HCT116 (cell line): ENCODE measurements at regions not wholly inside any gene's neighbourhood (a gene's known extent, or its start where the extent isn't known, plus 50 kb on each side); places are given as distances from the start of the nearest gene placed in this dataset.

Experiments
- ATAC-seq: fragments of 200-7000 bp; cut with Tn5 transposase; 2 replicates; pipeline ENCODE4 v1.9.1; 2020; ENCODE audit warnings: mild to moderate bottlenecking, moderate library complexity
- BruUV-seq: library from RNA; stranded (reverse); fragments of 400-500 nt; replicated peaks from 2 replicates; lab custom pipeline; 2021; lab: Mats Ljungman, UMichigan
- CTCF ChIA-PET: fragments of 300-600 bp; sonication (Branson Sonifier 250); formaldehyde crosslinking; loops from one replicate; lab custom pipeline; 2021; ENCODE audit warnings: antibody characterized with exemption; lab: Charles Lee
- POLR2A ChIA-PET: fragments of 300-600, 350-600 bp; sonication (Branson Sonifier 250); formaldehyde crosslinking; loops from one replicate; lab custom pipeline; 2021; ENCODE audit warnings: antibody characterized with exemption; lab: Charles Lee
- RAD21 ChIA-PET, 2 experiments: fragments of 300-600 bp; sonication (Branson Sonifier 250); formaldehyde crosslinking; loops; one replicate each; lab custom pipeline; 2023; ENCODE audit warnings: low total read pairs in 2 of 2; ENCODE audit not compliant: uncharacterized antibody in 2 of 2, unreplicated experiment in 2 of 2, low non-redundant PET in 1 of 2; lab: Charles Lee
- DNase-seq: peaks from one replicate; pipeline ENCODE4 v3.0.0-alpha.2; 2010; ENCODE audit warnings: low read depth, low spot score
- H2AFZ ChIP-seq: fragments of 200-600 bp; shearing (Covaris generic), sonication (generic); 2 replicates; pipeline ENCODE4 v1.6.1; 2017; ENCODE audit warnings: low read depth, mixed run types, mixed read lengths, antibody characterized with exemption, low read length; ENCODE audit not compliant: poor library complexity, severe bottlenecking
- H3K27ac ChIP-seq: 2 replicates; pipeline ENCODE4 v1.5.1; 2012; ENCODE audit warnings: low read depth, low read length
- H3K27me3 ChIP-seq: fragments of 200-600 bp; sonication (generic); 2 replicates; pipeline ENCODE4 v1.6.1; 2016; ENCODE audit warnings: mixed run types, low read length, mixed read lengths; ENCODE audit not compliant: insufficient read depth
- H3K36me3 ChIP-seq, 2 experiments: fragments of 200-500 bp in 1 of 2; fragments of 200-600 bp in 1 of 2; sonication (Bioruptor generic) in 1 of 2; sonication (generic) in 1 of 2; 2 replicates each; pipeline versions ENCODE4 v1.5.1 to v1.6.1; 2014 to 2016; ENCODE audit warnings: low read length in 2 of 2, inconsistent platforms in 1 of 2, mixed read lengths in 1 of 2, mixed run types in 1 of 2; ENCODE audit not compliant: insufficient read depth in 2 of 2, control insufficient read depth in 1 of 2
- H3K4me1 ChIP-seq, 2 experiments: fragments of 200-600 bp in 1 of 2; sonication (generic) in 1 of 2; 2 replicates each; pipeline versions ENCODE4 v1.5.1 to v1.6.1; 2012 to 2017; ENCODE audit warnings: low read length in 2 of 2, inconsistent platforms in 1 of 2, mild to moderate bottlenecking in 1 of 2, mixed read lengths in 1 of 2, mixed run types in 1 of 2, moderate library complexity in 1 of 2; ENCODE audit not compliant: insufficient read depth in 2 of 2, control insufficient read depth in 1 of 2
- H3K4me2 ChIP-seq: fragments of 200-600 bp; sonication (generic); 2 replicates; pipeline ENCODE4 v1.6.1; 2017; ENCODE audit warnings: mixed run types, low read length, mixed read lengths
- H3K4me3 ChIP-seq, 2 experiments: fragments of 200-600 bp in 1 of 2; sonication (generic) in 1 of 2; replicated peaks in 1 of 2; 2 replicates each; pipeline ENCODE4 v1.5.1; 2011 to 2016; ENCODE audit warnings: low read length in 2 of 2, control low read depth in 1 of 2, low read depth in 1 of 2, mild to moderate bottlenecking in 1 of 2, mixed read lengths in 1 of 2, mixed run types in 1 of 2
- H3K79me2 ChIP-seq: fragments of 200-600 bp; sonication (generic); 2 replicates; pipeline ENCODE4 v1.6.1; 2017; ENCODE audit warnings: mild to moderate bottlenecking, mixed run types, low read length, moderate library complexity, mixed read lengths; ENCODE audit not compliant: insufficient read depth
- H3K9ac ChIP-seq: fragments of 200-600 bp; sonication (generic); 2 replicates; pipeline ENCODE4 v1.6.1; 2016; ENCODE audit warnings: low read length, mixed read lengths
- H3K9me2 ChIP-seq: fragments of 200-600 bp; sonication (generic), shearing (Covaris generic); 2 replicates; pipeline ENCODE4 v1.6.1; 2017; ENCODE audit warnings: mixed run types, mild to moderate bottlenecking, moderate library complexity; ENCODE audit not compliant: insufficient read depth
- H3K9me3 ChIP-seq, 2 experiments: fragments of 200-500 bp in 1 of 2; fragments of 200-600 bp in 1 of 2; sonication (Bioruptor generic) in 1 of 2; sonication (generic) in 1 of 2; 2 replicates each; pipeline ENCODE4 v1.6.1; 2014 to 2017; ENCODE audit warnings: low read length in 2 of 2, mixed read lengths in 2 of 2, inconsistent platforms in 1 of 2, low read depth in 1 of 2, mild to moderate bottlenecking in 1 of 2, mixed run types in 1 of 2, moderate library complexity in 1 of 2; ENCODE audit not compliant: control insufficient read depth in 1 of 2, insufficient read depth in 1 of 2
- H4K20me1 ChIP-seq: fragments of 200-600 bp; sonication (generic), shearing (Covaris generic); 2 replicates; pipeline ENCODE4 v1.6.1; 2017; ENCODE audit warnings: mixed run types, mild to moderate bottlenecking, moderate library complexity; ENCODE audit not compliant: insufficient read depth
- CBX3 ChIP-seq: IDR thresholded peaks from 2 replicates; pipeline ENCODE4 v1.6.1; 2012; ENCODE audit warnings: low read depth
- CEBPB ChIP-seq: IDR thresholded peaks from 2 replicates; pipeline ENCODE4 v1.6.1; 2012; ENCODE audit warnings: low read depth
- CTCF ChIP-seq, 3 experiments: fragments of 200-600 bp in 1 of 3; sonication (generic) in 1 of 3; IDR thresholded peaks in 2 of 3; conservative IDR thresholded peaks in 1 of 3; 2 replicates each; pipeline ENCODE4 v1.5.1; 2012 to 2017; ENCODE audit warnings: low read depth in 2 of 3, low read length in 2 of 3, antibody characterized with exemption in 1 of 3, borderline replicate concordance in 1 of 3, control low read depth in 1 of 3, mild to moderate bottlenecking in 1 of 3, mixed read lengths in 1 of 3, mixed run types in 1 of 3, moderate library complexity in 1 of 3; ENCODE audit not compliant: insufficient read depth in 1 of 3
- EGR1 ChIP-seq: IDR thresholded peaks from 2 replicates; pipeline ENCODE4 v1.6.1; 2012; ENCODE audit warnings: low read depth
- ELF1 ChIP-seq: IDR thresholded peaks from 2 replicates; pipeline ENCODE4 v1.6.1; 2012; ENCODE audit warnings: low read depth, borderline replicate concordance
- EZH2 ChIP-seq: fragments of 200-600 bp; sonication (generic); IDR thresholded peaks from 2 replicates; pipeline ENCODE4 v1.6.1; 2017; ENCODE audit warnings: antibody characterized with exemption, mixed run types
- FOSL1 ChIP-seq: IDR thresholded peaks from 2 replicates; pipeline ENCODE4 v1.6.1; 2012; ENCODE audit warnings: low read depth
- POLR2A ChIP-seq: IDR thresholded peaks from 2 replicates; pipeline ENCODE4 v1.7.0; 2011; ENCODE audit warnings: borderline replicate concordance; ENCODE audit not compliant: insufficient read depth, insufficient read length; ENCODE audit errors: extremely low read depth
- POLR2AphosphoS5 ChIP-seq: IDR thresholded peaks from 2 replicates; pipeline ENCODE4 v1.6.1; 2011; ENCODE audit warnings: mild to moderate bottlenecking, low read depth, low read length, moderate library complexity
- RAD21 ChIP-seq: IDR thresholded peaks from 2 replicates; pipeline ENCODE4 v1.6.1; 2012; ENCODE audit warnings: low read depth, mild to moderate bottlenecking
- REST ChIP-seq: IDR thresholded peaks from 2 replicates; pipeline ENCODE4 v1.6.1; 2012; ENCODE audit warnings: low read depth
- SIN3A ChIP-seq: IDR thresholded peaks from 2 replicates; pipeline ENCODE4 v1.6.1; 2012; ENCODE audit warnings: low read depth
- SP1 ChIP-seq: IDR thresholded peaks from 2 replicates; pipeline ENCODE4 v1.6.1; 2012; ENCODE audit warnings: low read depth
- SRF ChIP-seq: IDR thresholded peaks from 2 replicates; pipeline ENCODE4 v1.6.1; 2012; ENCODE audit warnings: low read depth
- TCF7L2 ChIP-seq: IDR thresholded peaks from 2 replicates; pipeline ENCODE4 v1.7.0; 2011; ENCODE audit warnings: borderline replicate concordance, inconsistent platforms; ENCODE audit not compliant: insufficient read depth, insufficient read length; ENCODE audit errors: extremely low read depth
- YY1 ChIP-seq: IDR thresholded peaks from 2 replicates; pipeline ENCODE4 v1.6.1; 2011; ENCODE audit warnings: low read length, low read depth, moderate library complexity, mild to moderate bottlenecking; ENCODE audit not compliant: insufficient replicate concordance; ENCODE audit errors: extremely low read depth
- ZFX ChIP-seq: fragments of 450-650 bp; IDR thresholded peaks from 2 replicates; pipeline ENCODE4 v1.6.1; 2017
- intact Hi-C: fragments of 100-400 bp; cut with micrococcal nuclease; formaldehyde crosslinking; loops from 2 replicates; pipeline ENCODE4 v1.10.0; 2022
- TF ChIP-seq, protein P1 (sequence below): IDR thresholded peaks from 2 replicates; pipeline ENCODE4 v1.6.1; 2011; ENCODE audit warnings: mild to moderate bottlenecking, low read length, moderate library complexity; ENCODE audit not compliant: insufficient replicate concordance; ENCODE audit errors: extremely low read depth
- TF ChIP-seq, protein P2 (sequence below): IDR thresholded peaks from 2 replicates; pipeline ENCODE4 v1.6.1; 2012

DNA sequence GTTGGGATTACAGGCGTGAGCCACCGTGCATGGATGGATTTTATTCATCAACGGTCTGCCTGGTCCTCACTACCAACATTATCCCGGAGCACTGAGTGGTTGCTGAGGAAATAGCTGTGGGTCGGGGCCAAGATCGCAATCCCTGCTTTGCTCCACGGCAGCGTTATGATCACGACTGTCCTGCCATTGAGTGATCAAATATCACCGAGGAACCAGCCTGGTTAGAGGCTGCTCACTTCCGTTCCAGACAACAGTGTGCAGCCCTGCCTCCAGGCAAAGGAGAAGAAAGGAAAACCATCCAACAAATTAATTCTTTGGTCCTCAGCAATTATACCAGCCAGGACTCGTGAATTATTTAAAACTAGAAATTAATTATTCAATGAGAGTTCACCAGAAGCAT lies 70.6 kb upstream of the TBL1X start:
- no peak for ATAC-seq
- no peak overlapping the region for H3K4me2 ChIP-seq

More for the DNA sequence above, 70.6 kb upstream of the TBL1X start:
- no peaks in the 10 kb centered on the region for H3K79me2 ChIP-seq
- POLR2A ChIA-PET = no interaction called here
- no peaks in the 10 kb centered on the region for H3K4me1 ChIP-seq
- RAD21 ChIA-PET = no interaction called here
- TF ChIP-seq SIN3A = no peak
- no peak for TF ChIP-seq CTCF (IDR thresholded peaks at IDR 0.05 in 2 of 3, conservative IDR thresholded peaks at IDR 0.05 in 1 of 3; ENCODE audit: borderline replicate concordance in 1 of 3, insufficient read depth in 1 of 3, low read depth in 2 of 3, low read length in 2 of 3)
- TF ChIP-seq YY1 = no peak
- TF ChIP-seq, protein P1, sequence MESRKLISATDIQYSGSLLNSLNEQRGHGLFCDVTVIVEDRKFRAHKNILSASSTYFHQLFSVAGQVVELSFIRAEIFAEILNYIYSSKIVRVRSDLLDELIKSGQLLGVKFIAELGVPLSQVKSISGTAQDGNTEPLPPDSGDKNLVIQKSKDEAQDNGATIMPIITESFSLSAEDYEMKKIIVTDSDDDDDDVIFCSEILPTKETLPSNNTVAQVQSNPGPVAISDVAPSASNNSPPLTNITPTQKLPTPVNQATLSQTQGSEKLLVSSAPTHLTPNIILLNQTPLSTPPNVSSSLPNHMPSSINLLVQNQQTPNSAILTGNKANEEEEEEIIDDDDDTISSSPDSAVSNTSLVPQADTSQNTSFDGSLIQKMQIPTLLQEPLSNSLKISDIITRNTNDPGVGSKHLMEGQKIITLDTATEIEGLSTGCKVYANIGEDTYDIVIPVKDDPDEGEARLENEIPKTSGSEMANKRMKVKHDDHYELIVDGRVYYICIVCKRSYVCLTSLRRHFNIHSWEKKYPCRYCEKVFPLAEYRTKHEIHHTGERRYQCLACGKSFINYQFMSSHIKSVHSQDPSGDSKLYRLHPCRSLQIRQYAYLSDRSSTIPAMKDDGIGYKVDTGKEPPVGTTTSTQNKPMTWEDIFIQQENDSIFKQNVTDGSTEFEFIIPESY = no peak
- TF ChIP-seq EGR1 = no peak
- TF ChIP-seq SP1 = no peak
- TF ChIP-seq POLR2A = no peak
- TF ChIP-seq, protein P2, sequence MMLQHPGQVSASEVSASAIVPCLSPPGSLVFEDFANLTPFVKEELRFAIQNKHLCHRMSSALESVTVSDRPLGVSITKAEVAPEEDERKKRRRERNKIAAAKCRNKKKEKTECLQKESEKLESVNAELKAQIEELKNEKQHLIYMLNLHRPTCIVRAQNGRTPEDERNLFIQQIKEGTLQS = no peak
- no peak for TF ChIP-seq ELF1
- no peak for TF ChIP-seq POLR2AphosphoS5
- no peak for TF ChIP-seq RAD21
- TF ChIP-seq ZFX = no peak
- no peak for TF ChIP-seq SRF
- no peak for TF ChIP-seq EZH2
- no peak for TF ChIP-seq FOSL1
- no peak for TF ChIP-seq CEBPB
- TF ChIP-seq REST = no peak
- no peak for TF ChIP-seq TCF7L2
- no peak for TF ChIP-seq CBX3
- TF ChIP-seq, all 23 proteins: peak for 0
- no peak overlapping the region for H2AFZ ChIP-seq
- BruUV-seq = no TSS peak
- H3K36me3 ChIP-seq = no peaks in the 10 kb centered on the region
- H3K9me3 ChIP-seq = no peaks in the 10 kb centered on the region
- intact Hi-C loops = no loop called here
- CTCF ChIA-PET = no interaction called here
- H4K20me1 ChIP-seq = no peaks in the 10 kb centered on the region
- no peak overlapping the region for H3K27ac ChIP-seq
- H3K27me3 ChIP-seq = no peaks in the 10 kb centered on the region
- no peak for DNase-seq
- H3K9me2 ChIP-seq = no peaks in the 10 kb centered on the region
- no peak overlapping the region for H3K4me3 ChIP-seq
- no peak overlapping the region for H3K9ac ChIP-seq
